Astrocyte (in vitro differentiated cells and primary cell): ENCODE measurements at regions not wholly inside any gene's neighbourhood (a gene's known extent, or its start where the extent isn't known, plus 50 kb on each side); places are given as distances from the start of the nearest gene placed in this dataset.

Experiments used
- EZH2 ChIP-seq: IDR thresholded peaks from 2 replicates; pipeline ENCODE4 v1.6.1; 2012; ENCODE audit warnings: mild to moderate bottlenecking, low read length, inconsistent platforms; ENCODE audit not compliant: insufficient read depth
- TF ChIP-seq, protein P1 (sequence below): IDR thresholded peaks from 2 replicates; pipeline ENCODE4 v1.5.1; 2011; ENCODE audit warnings: low read depth, mild to moderate bottlenecking, inconsistent platforms, low read length, moderate library complexity; ENCODE audit not compliant: insufficient read depth

DNA sequence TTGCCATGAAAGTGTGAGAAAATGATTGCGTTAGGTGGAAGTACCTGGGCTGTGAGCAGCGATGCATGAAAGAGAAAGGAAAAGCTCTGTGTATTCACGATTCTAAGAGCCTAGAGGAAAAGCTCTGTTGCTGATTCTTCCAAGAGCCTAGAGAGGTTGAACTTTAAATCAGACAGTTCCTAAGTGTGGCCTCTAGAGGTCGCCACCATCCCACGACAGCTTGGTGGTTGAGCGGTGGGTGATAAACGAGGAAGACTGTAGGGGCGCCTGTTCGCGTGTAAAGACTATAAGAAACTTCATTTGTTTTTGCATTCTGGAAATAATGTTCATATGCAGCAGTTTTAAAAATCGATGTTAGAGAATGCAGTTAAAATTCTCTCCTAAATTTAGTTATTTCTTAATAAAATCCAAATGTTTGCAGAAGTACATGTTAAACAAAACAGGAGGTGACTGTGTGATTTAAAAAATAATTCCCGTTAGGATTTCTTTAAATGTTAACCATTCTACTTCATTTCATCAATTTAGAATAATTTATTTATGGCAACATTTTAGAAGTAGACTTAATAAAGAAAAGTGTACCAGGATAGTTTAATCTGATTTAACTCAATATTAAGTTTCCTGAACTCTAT lies 107.7 kb downstream of the TENT4A start:
- TF ChIP-seq, protein P1, sequence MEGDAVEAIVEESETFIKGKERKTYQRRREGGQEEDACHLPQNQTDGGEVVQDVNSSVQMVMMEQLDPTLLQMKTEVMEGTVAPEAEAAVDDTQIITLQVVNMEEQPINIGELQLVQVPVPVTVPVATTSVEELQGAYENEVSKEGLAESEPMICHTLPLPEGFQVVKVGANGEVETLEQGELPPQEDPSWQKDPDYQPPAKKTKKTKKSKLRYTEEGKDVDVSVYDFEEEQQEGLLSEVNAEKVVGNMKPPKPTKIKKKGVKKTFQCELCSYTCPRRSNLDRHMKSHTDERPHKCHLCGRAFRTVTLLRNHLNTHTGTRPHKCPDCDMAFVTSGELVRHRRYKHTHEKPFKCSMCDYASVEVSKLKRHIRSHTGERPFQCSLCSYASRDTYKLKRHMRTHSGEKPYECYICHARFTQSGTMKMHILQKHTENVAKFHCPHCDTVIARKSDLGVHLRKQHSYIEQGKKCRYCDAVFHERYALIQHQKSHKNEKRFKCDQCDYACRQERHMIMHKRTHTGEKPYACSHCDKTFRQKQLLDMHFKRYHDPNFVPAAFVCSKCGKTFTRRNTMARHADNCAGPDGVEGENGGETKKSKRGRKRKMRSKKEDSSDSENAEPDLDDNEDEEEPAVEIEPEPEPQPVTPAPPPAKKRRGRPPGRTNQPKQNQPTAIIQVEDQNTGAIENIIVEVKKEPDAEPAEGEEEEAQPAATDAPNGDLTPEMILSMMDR, result peak; percentile 51
- no peak for TF ChIP-seq EZH2
